GM21529 (cell line): ENCODE measurements at regions not wholly inside any gene's neighbourhood (a gene's known extent, or its start where the extent isn't known, plus 50 kb on each side); places are given as distances from the start of the nearest gene placed in this dataset.
"Not testable (repeated sequence)": the region's sequence is repeated elsewhere in the genome, so short reads cannot be mapped to it uniquely, and the experiment has no call there.

ENCODE experiments used
- ATAC-seq: cut with Tn5 transposase; IDR thresholded peaks from one replicate; pipeline ENCODE4 v1.9.1; 2021; ENCODE audit not compliant: unreplicated experiment

GRCh38 chr21:24628536-24628935, 978.7 kb downstream of the MRPL39 start:
- no peak for ATAC-seq

- ATAC-seq: no peak
These were observed 979.2 kb downstream of the MRPL39 start for GRCh38 chr21:24628046-24628445.

- no peak for ATAC-seq
These were observed 989.5 kb downstream of the MRPL39 start for GRCh38 chr21:24617819-24618218.

GRCh38 chr21:24594082-24594481, 1013.2 kb downstream of the MRPL39 start:
- no peak for ATAC-seq

GRCh38 chr21:24590261-24590660, 1017.0 kb downstream of the MRPL39 start:
- ATAC-seq: no peak

- ATAC-seq: no peak
These were observed 1023.8 kb downstream of the MRPL39 start for GRCh38 chr21:24583473-24583872.

GRCh38 chr21:24577301-24577700, 1030.0 kb downstream of the MRPL39 start:
- no peak for ATAC-seq

GRCh38 chr21:24561291-24561690, 1046.0 kb downstream of the MRPL39 start:
- ATAC-seq: no peak

- no peak for ATAC-seq
These were observed 1054.8 kb downstream of the MRPL39 start for GRCh38 chr21:24552491-24552890.

- no peak for ATAC-seq
These were observed 1061.4 kb downstream of the MRPL39 start for GRCh38 chr21:24545807-24546361.

GRCh38 chr21:24514081-24514733, 1093.1 kb downstream of the MRPL39 start:
- no peak for ATAC-seq

GRCh38 chr21:24509131-24509530, 1098.2 kb downstream of the MRPL39 start:
- no peak for ATAC-seq

GRCh38 chr21:24486973-24487372, 1120.3 kb downstream of the MRPL39 start:
- no peak for ATAC-seq

GRCh38 chr21:24483361-24483760, 1123.9 kb downstream of the MRPL39 start:
- ATAC-seq: not testable (repeated sequence)

GRCh38 chr21:24470852-24471251, 1136.4 kb downstream of the MRPL39 start:
- ATAC-seq: no peak

GRCh38 chr21:24456358-24456757, 1150.9 kb downstream of the MRPL39 start:
- ATAC-seq: no peak

- no peak for ATAC-seq
These were observed 1157.2 kb downstream of the MRPL39 start for GRCh38 chr21:24450119-24450518.

GRCh38 chr21:24445517-24445916, 1161.8 kb downstream of the MRPL39 start:
- ATAC-seq: no peak

- no peak for ATAC-seq
These were observed 1162.5 kb downstream of the MRPL39 start for GRCh38 chr21:24444736-24445135.

GRCh38 chr21:24436236-24436635, 1171.0 kb downstream of the MRPL39 start:
- no peak for ATAC-seq

- ATAC-seq: peak; percentile 73
These were observed 1178.6 kb downstream of the MRPL39 start for GRCh38 chr21:24428591-24429199.

- ATAC-seq: no peak
These were observed 1182.5 kb downstream of the MRPL39 start for GRCh38 chr21:24424776-24425175.

- ATAC-seq: no peak
These were observed 1183.7 kb downstream of the MRPL39 start for GRCh38 chr21:24423546-24423945.
